ENCODE measurements at regions not wholly inside any gene's neighbourhood (a gene's known extent, or its start where the extent isn't known, plus 50 kb on each side); places are given as distances from the start of the nearest gene placed in this dataset.

- TF ChIP-seq, protein P1, sequence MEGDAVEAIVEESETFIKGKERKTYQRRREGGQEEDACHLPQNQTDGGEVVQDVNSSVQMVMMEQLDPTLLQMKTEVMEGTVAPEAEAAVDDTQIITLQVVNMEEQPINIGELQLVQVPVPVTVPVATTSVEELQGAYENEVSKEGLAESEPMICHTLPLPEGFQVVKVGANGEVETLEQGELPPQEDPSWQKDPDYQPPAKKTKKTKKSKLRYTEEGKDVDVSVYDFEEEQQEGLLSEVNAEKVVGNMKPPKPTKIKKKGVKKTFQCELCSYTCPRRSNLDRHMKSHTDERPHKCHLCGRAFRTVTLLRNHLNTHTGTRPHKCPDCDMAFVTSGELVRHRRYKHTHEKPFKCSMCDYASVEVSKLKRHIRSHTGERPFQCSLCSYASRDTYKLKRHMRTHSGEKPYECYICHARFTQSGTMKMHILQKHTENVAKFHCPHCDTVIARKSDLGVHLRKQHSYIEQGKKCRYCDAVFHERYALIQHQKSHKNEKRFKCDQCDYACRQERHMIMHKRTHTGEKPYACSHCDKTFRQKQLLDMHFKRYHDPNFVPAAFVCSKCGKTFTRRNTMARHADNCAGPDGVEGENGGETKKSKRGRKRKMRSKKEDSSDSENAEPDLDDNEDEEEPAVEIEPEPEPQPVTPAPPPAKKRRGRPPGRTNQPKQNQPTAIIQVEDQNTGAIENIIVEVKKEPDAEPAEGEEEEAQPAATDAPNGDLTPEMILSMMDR (IDR thresholded peaks at IDR 0.05 in 4 of 5, conservative IDR thresholded peaks at IDR 0.05 in 1 of 5): no peak
- TF ChIP-seq POLR2A (IDR thresholded peaks at IDR 0.05): no peak
Measured at GRCh38 chr2:8486141-8486540, 195.7 kb upstream of the ID2 start.
